HG03354 (cell line): ENCODE measurements at regions not wholly inside any gene's neighbourhood (a gene's known extent, or its start where the extent isn't known, plus 50 kb on each side); places are given as distances from the start of the nearest gene placed in this dataset.

Experiments used
- ATAC-seq: cut with Tn5 transposase; IDR thresholded peaks from one replicate; pipeline ENCODE4 v1.9.1; 2021; ENCODE audit warnings: mild to moderate bottlenecking; ENCODE audit not compliant: unreplicated experiment, poor library complexity, severe bottlenecking

- no peak for ATAC-seq
Observed at GRCh38 chr7:155247479-155248365, 50.0 kb upstream of the INSIG1 start.
